B cell (primary cell): ENCODE measurements at regions not wholly inside any gene's neighbourhood (a gene's known extent, or its start where the extent isn't known, plus 50 kb on each side); places are given as distances from the start of the nearest gene placed in this dataset.

Experiments
- EZH2 ChIP-seq: IDR thresholded peaks from 2 replicates; pipeline ENCODE4 v1.6.1; 2012; ENCODE audit warnings: borderline replicate concordance, low read depth, mild to moderate bottlenecking, moderate library complexity, low read length; ENCODE audit not compliant: insufficient read depth, poor library complexity, severe bottlenecking
- TF ChIP-seq, protein P1 (sequence below): fragments of 200-600 bp; IDR thresholded peaks from one replicate; pipeline ENCODE4 v1.8.0; 2022; ENCODE audit warnings: antibody characterized with exemption, mild to moderate bottlenecking

- TF ChIP-seq, protein P1, sequence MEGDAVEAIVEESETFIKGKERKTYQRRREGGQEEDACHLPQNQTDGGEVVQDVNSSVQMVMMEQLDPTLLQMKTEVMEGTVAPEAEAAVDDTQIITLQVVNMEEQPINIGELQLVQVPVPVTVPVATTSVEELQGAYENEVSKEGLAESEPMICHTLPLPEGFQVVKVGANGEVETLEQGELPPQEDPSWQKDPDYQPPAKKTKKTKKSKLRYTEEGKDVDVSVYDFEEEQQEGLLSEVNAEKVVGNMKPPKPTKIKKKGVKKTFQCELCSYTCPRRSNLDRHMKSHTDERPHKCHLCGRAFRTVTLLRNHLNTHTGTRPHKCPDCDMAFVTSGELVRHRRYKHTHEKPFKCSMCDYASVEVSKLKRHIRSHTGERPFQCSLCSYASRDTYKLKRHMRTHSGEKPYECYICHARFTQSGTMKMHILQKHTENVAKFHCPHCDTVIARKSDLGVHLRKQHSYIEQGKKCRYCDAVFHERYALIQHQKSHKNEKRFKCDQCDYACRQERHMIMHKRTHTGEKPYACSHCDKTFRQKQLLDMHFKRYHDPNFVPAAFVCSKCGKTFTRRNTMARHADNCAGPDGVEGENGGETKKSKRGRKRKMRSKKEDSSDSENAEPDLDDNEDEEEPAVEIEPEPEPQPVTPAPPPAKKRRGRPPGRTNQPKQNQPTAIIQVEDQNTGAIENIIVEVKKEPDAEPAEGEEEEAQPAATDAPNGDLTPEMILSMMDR = no peak
- no peak for TF ChIP-seq EZH2
Observed at GRCh38 chr3:193829781-193830180, 236.8 kb downstream of the OPA1 start.
